Stimulated activated naive CD8-positive, alpha-beta T cell treated with anti-CD3 and anti-CD28 coated beads, Interleukin-15, Interleukin-2, amounts not matched to agents 100 U/mL and 50 U/mL, for 24 hours (primary cell): ENCODE measurements at regions not wholly inside any gene's neighbourhood (a gene's known extent, or its start where the extent isn't known, plus 50 kb on each side); places are given as distances from the start of the nearest gene placed in this dataset.

Source experiments
- ATAC-seq: fragments of 150-1000 bp; cut with Tn5 transposase; one replicate; pipeline ENCODE4 v1.10.0; 2021
- DNase-seq: peaks from one replicate; pipeline ENCODE4 v3.0.0; 2021

- DNase-seq, result no peak
- ATAC-seq, result no peak
Measured at GRCh38 chr18:6465281-6465680, 50.6 kb upstream of the L3MBTL4 start.

- ATAC-seq, result no peak
- no peak for DNase-seq
Measured at GRCh38 chr18:6476190-6476589, 61.5 kb upstream of the L3MBTL4 start.

- no peak for ATAC-seq
- DNase-seq, result no peak
Measured at GRCh38 chr18:6476880-6477279, 62.2 kb upstream of the L3MBTL4 start.

GRCh38 chr18:6478121-6478520 lies 63.4 kb upstream of the L3MBTL4 start:
- no peak for ATAC-seq

GRCh38 chr18:6479699-6480098 lies 65.0 kb upstream of the L3MBTL4 start:
- ATAC-seq (no peak), DNase-seq (no peak)

More at GRCh38 chr18:6478121-6478520, 63.4 kb upstream of the L3MBTL4 start:
- no peak for DNase-seq

- DNase-seq (peak; percentile 15), ATAC-seq (peak; percentile 40)
Measured at GRCh38 chr18:6482198-6482977, 67.7 kb upstream of the L3MBTL4 start.

GRCh38 chr18:6484659-6485058 lies 69.9 kb upstream of the L3MBTL4 start:
- no peak for ATAC-seq
- DNase-seq, result no peak

- ATAC-seq, result no peak
Measured at GRCh38 chr18:6486313-6486712, 71.6 kb upstream of the L3MBTL4 start.

GRCh38 chr18:6486764-6487426 lies 72.2 kb upstream of the L3MBTL4 start:
- ATAC-seq (no peak), DNase-seq (no peak)

More at GRCh38 chr18:6486313-6486712, 71.6 kb upstream of the L3MBTL4 start:
- DNase-seq, result no peak

- ATAC-seq (no peak), DNase-seq (no peak)
Measured at GRCh38 chr18:6487968-6488367, 73.3 kb upstream of the L3MBTL4 start.

- ATAC-seq, result no peak
- no peak for DNase-seq
Measured at GRCh38 chr18:6488956-6489355, 74.2 kb upstream of the L3MBTL4 start.

GRCh38 chr18:6489977-6490376 lies 75.3 kb upstream of the L3MBTL4 start:
- no peak for ATAC-seq
- no peak for DNase-seq

- DNase-seq, result no peak
- no peak for ATAC-seq
Measured at GRCh38 chr18:6493194-6493593, 78.5 kb upstream of the L3MBTL4 start.

- DNase-seq, result no peak
- ATAC-seq, result no peak
Measured at GRCh38 chr18:6495536-6495935, 80.8 kb upstream of the L3MBTL4 start.

GRCh38 chr18:6497543-6497942 lies 82.8 kb upstream of the L3MBTL4 start:
- ATAC-seq, result no peak
- no peak for DNase-seq

- DNase-seq, result no peak
- no peak for ATAC-seq
Measured at GRCh38 chr18:6498289-6498856, 83.7 kb upstream of the L3MBTL4 start.

GRCh38 chr18:6504605-6505497 lies 90.1 kb upstream of the L3MBTL4 start:
- ATAC-seq (no peak), DNase-seq (no peak)

GRCh38 chr18:6505498-6505875 lies 90.8 kb upstream of the L3MBTL4 start:
- no peak for ATAC-seq
- no peak for DNase-seq

- DNase-seq, result no peak
- ATAC-seq, result no peak
Measured at GRCh38 chr18:6509417-6509816, 94.7 kb upstream of the L3MBTL4 start.

GRCh38 chr18:6509832-6510231 lies 95.1 kb upstream of the L3MBTL4 start:
- DNase-seq (no peak), ATAC-seq (no peak)

- no peak for ATAC-seq
- no peak for DNase-seq
Measured at GRCh38 chr18:6520901-6521300, 106.2 kb upstream of the L3MBTL4 start.

- DNase-seq (peak; percentile 25), ATAC-seq (no peak)
Measured at GRCh38 chr18:6521803-6522418, 107.2 kb upstream of the L3MBTL4 start.
